Forelimb muscle (tissue), 1 donor: ENCODE measurements at regions not wholly inside any gene's neighbourhood (a gene's known extent, or its start where the extent isn't known, plus 50 kb on each side); places are given as distances from the start of the nearest gene placed in this dataset.
A peak's percentile ranks its signal among the peaks of the same experiment; 100 is the strongest.

Experiments used
- DNase-seq: peaks from one replicate; pipeline ENCODE4 v3.0.0-alpha.2; 2013; ENCODE audit warnings: low read depth

DNA sequence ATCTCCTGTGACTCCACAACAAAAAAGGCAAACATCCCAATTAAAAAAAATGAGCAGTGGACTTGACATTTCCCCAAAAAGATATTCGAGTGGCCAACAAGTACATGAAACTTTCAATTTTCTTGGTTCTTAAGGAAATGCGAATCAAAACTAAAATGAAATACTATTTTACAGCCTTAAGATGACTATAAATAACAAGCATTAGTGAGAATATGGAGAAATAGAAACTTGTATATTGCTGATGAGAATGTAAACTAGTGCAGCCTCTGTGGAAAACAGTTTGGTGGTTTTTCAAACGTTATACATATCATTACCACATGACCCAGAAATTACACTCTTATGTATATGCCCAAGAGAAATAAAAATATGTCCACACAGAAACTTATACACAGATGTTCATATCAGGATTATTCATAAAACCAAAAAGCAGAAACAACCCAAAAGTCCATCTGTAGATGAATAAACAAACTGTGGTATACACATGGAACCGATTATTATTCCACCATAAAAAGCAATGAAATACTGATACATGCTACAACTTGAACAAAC is 153.2 kb upstream of the GPR149 start:
- DNase-seq = peak; percentile 44

DNA sequence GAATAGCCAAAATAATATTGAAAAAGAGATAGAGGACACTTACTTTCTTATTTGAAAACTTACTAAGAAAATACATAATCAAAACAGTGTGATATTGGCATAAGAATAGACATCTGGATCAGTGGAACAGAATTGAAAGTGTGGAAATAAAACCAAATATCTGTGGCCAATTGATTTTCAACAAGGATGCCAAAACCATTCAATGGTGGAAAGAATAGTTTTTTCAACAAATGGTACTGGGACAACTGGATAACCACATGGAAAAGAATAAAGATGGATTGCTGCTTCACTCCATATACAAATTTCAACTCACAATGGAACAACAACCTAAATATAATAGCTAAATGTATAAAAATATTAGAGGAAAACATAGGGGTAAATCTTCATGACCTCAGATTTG is 152.5 kb upstream of the GPR149 start:
- DNase-seq = no peak

DNA sequence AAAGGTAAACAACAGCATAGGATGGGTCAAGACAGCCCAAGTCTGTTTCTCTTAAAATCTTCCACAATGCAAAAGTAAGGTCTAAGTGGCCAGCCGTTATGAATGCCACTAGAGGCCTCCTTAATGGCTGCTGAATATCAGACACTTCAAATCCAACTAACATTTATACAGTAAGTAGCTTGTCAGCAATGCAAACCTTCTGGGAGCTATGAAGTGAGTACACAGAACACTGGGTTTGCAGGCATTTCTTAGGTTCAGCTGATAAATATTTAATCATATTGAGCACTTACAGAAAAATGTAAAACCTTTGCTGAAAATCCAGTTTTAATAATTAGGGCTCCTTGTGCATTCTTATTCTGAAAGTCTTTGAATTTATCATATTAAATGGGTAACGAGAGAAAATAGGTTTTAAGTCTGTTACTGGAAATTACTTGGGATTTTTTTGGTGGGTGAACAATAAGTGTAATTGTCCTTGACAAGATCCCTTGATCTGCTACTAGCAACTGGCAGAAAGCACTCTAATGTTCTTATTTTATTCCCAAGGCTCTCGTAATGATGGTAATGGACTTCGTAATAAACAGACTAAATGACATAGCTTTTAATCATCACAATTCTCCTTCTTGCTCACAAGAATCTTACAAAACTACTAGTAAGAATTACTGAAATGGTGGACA is 141.7 kb upstream of the GPR149 start:
- no peak for DNase-seq

DNA sequence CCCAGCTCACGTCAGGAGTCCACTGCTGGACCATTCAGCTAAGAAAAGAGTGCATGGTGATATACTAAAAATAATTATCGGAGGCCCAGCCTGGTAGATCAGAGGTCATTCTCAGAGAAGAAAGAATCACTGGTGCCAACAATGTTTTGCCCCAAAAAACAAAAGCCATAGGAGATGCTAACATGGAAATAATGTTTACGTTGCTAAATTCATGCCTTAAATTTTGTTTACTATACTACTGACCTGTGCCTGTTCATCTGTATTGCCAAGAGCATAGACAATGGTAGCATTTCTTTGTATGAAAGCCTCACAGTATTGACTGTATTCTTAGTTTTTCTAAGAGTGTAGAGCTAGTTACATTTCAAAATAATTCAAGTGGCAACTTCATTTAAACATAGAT is 138.1 kb upstream of the GPR149 start:
- DNase-seq = no peak

DNA sequence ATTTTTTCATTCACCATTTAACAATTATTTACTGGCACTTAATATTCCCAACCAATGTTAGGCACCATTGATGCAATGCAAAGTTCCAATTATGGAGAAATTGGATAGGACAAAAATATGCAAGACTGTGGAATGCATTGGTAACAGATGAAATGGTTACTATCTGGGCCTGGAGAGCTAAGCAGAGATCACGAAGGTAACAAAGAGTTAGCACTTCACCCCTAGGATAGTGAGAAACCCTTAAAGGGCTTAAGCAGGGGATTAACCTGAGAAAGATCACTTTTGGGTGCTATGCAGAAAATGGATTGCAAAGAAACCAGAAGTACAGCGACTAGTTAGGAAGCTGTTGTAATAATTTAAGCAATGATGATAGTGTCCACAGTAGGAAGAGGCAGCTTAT is 129.6 kb upstream of the GPR149 start:
- no peak for DNase-seq

DNA sequence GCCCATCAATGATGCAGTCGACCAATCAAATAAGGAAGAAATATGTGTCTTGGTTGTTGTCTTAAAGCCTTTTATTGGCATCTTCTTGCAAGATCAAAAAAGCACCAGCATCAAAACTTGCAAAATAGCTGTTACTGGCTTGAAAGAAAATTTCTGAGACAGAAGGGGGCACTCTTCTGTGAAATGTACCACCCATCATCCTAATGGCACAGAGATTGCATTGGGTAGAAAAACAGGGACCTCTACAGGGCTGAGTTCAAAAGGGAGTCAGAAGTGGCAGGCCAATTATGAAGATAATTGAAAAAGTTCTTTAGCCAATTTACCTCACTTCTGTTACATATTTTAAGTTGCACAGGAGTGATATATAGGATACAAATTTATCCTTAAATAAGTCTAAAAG is 122.3 kb upstream of the GPR149 start:
- DNase-seq = no peak

DNA sequence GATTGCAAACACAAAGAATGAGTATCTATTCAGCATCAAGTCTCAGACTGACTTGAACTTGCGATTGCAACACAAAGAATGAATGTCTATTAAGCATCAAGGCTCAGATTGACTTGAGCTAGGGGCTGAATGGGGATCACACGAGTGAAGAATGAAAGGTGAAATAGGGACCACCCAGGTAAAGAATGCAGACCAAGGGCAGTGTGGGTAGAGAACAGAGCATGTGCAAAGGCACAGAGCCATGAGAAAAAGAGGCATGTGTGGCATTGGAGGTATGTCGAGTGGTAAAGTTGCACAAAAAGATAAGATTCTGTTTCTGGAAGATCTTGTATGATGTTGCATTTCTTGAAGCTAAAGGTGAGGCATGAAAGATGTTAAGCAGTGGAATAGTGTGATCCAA is 119.4 kb upstream of the GPR149 start:
- DNase-seq = no peak

DNA sequence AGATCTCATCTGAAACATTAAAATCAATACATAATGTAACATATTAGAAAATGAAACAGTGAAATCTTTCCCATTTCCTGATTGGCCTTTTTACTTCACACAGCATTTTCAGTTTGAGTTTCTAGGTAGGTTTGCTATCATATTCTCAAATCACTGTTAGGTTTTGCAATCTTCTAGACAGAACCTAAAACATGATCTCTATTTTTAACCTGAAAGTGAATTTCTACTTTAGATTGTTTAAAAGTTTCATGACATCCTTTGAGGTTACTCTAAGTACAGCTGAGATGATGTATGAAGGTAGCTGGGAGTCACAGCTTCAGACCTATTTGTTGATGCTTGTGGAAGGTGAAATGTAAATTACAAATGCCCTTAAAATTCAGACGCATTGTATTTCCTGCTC is 118.4 kb upstream of the GPR149 start:
- no peak for DNase-seq

DNA sequence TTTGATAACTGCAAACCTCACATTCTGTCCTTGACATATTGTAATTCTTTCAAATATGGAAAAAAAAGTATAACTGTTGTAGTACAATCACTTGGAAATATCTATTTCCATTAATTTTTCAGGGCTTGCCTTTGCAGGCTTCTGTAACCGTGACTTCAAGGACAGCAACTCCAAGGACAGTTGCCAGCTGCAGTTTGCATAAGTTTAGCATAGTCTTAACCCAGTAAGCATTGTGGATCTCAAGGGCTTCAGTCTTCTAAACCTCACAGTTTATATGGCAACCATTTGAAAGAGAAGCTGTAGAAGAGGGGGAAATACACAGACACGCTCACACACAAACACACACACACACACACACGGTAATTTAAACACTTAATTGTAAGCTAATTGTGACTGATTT is 112.8 kb upstream of the GPR149 start:
- DNase-seq = no peak

DNA sequence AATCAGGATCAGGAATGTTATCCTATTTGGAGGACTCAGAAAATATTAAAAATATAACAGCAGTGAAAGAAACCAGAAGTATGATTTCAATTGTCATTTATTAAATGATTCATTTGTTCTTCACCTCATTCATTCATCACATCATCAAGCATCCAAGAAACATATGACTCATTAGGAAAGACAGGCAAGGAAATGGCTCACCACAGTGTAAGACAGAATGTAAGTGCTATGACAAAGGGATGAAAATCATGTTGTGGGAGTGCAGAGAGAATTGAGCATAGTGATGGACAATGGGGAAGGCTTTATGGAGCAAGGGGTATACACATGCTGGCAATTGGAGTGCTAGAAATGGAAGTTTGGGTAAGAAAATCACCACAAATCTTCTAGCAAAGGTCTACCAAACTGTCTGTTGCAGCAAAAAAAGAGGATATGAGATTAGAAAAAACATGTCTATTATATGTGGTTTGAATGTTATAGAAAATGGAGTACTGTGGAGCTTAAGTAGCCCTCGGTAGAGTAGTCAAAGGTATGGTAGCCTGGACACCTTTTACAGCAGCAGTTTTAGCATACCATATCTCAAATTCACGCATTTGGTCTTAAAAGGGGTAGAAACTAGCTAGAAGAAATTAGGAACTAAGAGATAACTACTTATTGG is 111.1 kb upstream of the GPR149 start:
- no peak for DNase-seq

DNA sequence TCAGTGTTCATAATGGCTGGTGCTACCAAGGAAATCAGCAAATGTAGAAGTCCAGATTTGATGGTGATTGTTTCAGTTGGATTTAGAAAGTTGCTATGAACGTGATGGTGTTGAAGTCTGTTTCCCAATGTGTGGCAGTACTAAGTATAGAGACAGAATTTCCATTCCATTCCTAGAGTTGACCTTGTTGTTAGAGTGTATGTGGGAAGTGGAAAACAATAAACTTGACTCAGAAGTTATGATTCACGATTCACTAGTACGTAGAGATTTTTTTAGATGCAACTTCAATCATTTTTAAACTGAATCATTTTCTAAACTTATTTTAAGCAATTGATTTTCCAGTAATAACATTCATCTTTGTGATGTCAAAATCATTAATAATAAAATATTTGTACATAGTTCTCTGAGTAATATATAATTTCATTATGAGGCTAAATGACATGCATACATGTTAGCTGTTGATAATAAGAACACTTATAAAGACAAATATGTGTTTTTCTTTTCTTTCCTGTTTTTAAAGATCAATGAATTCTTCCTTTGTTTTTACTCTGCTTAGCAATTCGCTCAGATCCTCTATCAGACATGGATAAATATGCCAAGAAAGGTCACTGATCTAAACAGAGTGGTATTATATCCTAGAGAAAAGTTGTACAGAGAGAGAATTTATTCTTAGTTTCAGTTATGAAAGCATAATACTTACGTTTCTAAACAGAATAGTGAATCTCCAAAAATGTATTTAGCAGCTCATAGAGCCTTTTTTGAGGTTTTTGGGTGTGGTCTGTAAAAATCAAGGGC is 108.8 kb upstream of the GPR149 start:
- no peak for DNase-seq

DNA sequence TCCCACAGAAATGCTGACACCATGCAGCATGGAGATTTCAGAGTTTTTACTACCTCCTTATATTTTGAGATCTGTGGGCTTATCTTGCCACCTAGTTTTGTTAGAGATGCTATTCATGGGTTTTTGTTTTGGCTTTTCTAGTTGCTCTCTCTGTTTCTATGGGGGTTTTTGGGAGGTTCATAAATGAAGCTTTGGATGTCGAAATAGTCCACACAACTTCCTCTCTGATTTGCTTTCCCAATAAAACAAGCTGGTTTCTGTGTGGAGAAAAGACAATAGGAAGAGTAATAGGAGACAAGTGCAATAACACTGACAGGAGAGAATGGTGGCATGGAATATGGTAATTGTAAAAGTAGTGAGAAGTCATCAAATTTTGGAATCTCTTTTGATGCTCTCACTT is 106.8 kb upstream of the GPR149 start:
- no peak for DNase-seq

DNA sequence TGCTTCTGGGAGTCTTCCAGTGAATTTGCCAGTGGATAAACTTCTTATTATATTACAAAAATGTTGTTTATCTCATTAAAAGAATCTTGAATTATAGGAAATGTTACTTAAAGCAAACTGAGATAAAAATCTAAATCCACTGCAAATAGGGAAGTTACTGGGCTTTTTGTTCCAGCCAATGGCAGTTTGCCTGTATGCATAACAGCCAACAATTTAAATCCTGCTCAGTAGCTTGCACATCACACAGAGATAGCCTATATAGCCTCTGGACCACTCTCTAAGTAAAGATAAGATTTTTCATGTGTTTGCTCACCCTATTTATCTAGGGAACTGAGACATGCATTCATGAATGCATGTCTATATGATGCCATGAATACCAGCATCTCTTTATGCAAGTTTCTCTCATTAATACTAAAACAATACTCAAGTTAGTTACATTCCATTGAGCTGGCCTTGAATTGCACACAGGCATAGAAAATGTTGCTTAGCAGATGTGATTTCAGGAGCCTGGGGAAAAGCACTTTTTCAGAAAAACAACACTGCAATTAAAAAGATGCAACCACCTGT is 92.1 kb upstream of the GPR149 start:
- DNase-seq = no peak

DNA sequence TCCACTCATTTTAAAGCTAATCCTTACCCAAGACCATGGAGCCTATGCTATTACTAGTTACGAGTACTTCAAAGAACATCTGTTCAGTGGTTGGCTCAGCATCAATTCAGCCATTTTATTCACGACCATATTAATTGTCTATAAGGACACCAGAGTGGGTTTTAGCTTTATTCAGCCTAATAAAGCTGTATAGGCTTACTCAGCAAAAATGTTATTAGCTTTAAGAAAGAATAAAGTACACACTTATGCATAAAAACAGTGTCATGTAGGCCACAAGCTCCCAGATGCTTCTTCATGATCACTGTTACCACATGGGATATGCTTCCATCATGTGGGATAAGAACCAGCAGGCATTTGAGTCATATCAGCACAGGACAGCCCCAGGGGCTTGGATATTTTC is 87.4 kb upstream of the GPR149 start:
- no peak for DNase-seq

DNA sequence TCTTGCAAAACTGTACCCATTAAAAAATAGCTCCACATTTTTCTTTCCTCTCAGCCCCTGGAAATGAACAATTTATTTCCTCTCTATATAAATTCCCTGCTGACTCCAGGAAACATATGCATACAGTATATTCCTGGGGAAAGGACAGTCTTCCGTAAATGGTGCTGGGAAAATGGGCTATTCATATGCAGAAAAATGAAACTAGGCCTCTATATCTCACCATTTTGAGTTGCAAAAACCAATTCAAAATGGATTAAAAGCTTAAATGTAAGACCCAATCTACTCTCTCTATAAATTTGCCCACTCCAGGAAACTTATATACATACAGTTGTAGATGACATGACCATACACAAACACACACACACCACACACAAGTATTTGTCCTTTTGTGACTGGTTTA is 85.9 kb upstream of the GPR149 start:
- DNase-seq = no peak

DNA sequence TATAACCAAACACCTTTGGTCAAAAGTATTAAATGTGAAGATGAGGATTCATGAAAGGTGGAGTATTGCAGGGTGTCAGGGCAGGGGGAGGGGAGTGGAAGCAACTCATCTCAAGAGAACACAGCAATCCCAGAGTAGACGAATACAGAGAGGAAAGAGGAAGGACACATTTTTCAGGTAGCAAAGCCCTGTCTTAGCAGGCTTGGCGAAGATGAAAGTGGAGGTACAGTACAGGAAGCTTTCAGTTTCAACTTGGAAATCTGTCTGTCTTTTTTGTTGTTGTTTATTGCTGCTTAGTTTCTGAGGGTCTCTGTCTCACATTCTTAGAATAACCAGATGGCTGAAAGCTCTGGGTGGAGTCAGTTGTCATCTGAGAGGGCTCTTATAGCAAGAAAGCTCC is 80.8 kb upstream of the GPR149 start:
- DNase-seq = no peak

DNA sequence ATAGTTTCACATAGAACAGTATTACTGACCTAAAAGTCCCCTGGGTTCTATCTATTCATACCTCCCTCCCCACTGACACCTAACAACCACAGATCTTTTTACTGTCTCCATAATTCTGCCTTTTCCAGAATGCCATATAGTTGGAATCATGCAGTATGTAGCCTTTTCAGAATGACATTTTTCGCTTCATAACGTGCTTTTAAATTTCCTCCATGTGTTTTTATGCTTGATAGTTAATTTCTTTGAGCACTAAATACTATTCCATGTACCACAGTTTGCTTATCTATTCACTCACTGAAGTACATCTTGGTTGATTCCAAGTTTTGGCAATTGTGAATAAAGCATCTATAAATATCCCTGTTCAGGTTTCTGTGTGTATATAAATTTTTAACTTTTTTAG is 77.7 kb upstream of the GPR149 start:
- DNase-seq = no peak

DNA sequence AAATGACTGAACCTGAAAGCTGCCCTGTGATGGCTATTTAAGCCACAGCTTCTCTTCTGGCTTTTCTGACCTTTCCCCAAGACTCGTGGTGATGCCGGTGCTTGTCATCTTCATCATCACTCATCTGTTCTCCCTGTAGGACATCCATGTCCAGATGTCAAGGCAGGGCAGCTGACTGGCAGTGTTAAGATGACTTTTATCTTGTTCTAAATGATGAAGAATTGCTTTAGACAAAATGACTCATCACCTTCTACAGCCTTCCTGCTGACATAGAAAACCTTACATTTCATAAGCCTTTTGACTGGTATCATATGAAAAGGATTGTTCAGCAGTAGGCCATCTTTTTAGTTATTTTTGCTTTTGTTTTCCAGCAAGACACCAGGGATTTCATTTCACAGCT is 67.0 kb upstream of the GPR149 start:
- DNase-seq = no peak

DNA sequence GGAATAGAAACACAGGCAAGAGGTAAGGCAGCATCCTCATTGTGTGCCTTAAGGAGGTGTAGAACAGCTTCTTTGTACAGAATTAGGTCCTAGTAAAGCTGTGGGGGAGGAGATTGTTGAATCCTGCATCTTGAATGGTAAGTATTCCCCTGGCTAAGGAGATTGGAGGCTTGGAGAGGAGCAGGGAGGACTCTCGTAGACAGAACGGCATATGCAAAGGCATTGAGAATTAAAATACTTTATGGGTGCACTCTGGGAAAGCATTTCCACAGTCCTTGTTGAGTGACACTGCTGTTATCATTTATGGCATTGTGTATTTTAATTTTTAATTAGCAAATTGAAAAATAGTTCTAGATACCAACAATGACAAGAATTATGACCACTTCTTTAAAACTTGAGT is 66.5 kb upstream of the GPR149 start:
- no peak for DNase-seq

DNA sequence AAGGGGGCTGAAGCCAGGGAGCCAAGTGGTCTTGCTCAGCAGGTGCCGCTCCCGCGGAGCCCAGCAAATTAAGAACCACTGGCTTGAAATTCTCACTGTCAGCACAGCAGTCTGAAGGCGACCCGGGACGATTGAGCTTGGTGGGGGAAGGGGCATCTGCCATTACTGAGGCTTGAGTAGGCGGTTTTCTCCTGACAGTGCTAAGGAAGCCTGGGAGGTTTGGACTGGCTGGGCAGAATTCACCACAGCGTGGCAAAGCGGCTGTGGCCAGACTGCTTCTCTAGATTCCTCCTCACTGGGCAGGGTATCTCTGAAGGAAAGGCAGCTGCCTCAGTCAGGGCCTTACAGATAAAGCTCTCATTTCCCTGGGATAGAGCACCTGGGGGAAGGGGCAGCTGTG is 57.0 kb upstream of the GPR149 start:
- DNase-seq = no peak

DNA sequence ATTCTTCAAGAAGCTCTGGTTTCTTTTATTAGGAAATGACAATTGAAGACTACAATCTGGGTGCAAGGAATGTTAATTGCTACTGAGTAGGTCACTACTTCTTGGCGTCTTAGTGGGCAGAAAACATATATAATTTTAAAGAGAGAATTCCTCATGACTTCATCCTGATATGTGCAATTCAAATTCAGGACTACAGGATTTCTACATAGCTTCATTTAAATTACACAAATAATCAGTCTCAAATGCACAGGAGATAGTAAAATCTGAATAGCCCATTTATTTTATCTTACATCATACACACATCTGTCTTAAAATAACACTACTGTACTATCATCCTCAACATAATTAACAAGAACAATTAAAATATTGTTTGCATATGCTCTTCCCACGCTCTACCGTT is 52.5 kb upstream of the GPR149 start:
- no peak for DNase-seq

DNA sequence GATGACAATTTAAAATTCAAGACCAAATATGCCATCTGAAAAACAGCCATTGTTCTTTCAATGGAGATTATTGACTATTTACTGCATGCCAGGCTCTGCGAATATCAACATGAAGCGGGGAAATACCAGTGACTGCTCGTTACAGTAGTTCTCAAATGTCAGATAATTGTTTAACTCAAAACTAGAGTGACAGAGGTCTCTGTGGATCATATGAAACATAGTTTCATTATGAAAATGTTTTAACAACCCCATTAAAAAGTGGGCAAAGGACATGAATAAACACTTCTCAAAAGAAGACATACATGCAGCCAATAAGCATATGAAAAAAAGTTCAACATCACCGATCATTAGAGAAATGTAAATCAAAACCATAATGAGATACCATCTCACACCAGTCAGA is 50.0 kb upstream of the GPR149 start:
- no peak for DNase-seq
